ENCODE measurements at regions not wholly inside any gene's neighbourhood (a gene's known extent, or its start where the extent isn't known, plus 50 kb on each side); places are given as distances from the start of the nearest gene placed in this dataset.
"Not testable (repeated sequence)": the region's sequence is repeated elsewhere in the genome, so short reads cannot be mapped to it uniquely, and the experiment has no call there.

- CTCF ChIA-PET = no interaction called here
- POLR2A ChIA-PET = no interaction called here
- DNase-seq (ENCODE audit: extremely low spot score) = no peak
- TF ChIP-seq ARNT (IDR thresholded peaks at IDR 0.05) (no peak), BHLHE40 (IDR thresholded peaks at IDR 0.05; ENCODE audit: borderline replicate concordance) (no peak), PKNOX1 (IDR thresholded peaks at IDR 0.05) (no peak), SUZ12 (IDR thresholded peaks at IDR 0.05) (no peak), FOXA1 (IDR thresholded peaks at IDR 0.05) (no peak), FOXK2 (IDR thresholded peaks at IDR 0.05) (no peak), TARDBP (IDR thresholded peaks at IDR 0.05) (no peak), CTBP1 (IDR thresholded peaks at IDR 0.05; ENCODE audit: borderline replicate concordance) (no peak), ZNF384 (IDR thresholded peaks at IDR 0.05) (no peak), SP1 (IDR thresholded peaks at IDR 0.05) (no peak)
Observed at GRCh38 chr4:83917572-83917971, 381.7 kb downstream of the GPAT3 start.

- CTCF ChIA-PET = interaction anchor here (0.6 to 0.7 kb wide), 2 partner anchors 205 to 344 kb away, joined by 3 read pairs; no protein-coding TSS in a partner anchor
Observed at GRCh38 chr4:83910693-83911092, 374.8 kb downstream of the GPAT3 start.

GRCh38 chr4:83906561-83906960 is 370.7 kb downstream of the GPAT3 start:
- POLR2A ChIA-PET = no interaction called here

More at GRCh38 chr4:83910693-83911092, 374.8 kb downstream of the GPAT3 start:
- DNase-seq (ENCODE audit: extremely low spot score) = no peak
- POLR2A ChIA-PET = no interaction called here
- TF ChIP-seq ARNT (IDR thresholded peaks at IDR 0.05) = no peak
- TF ChIP-seq CTBP1 (IDR thresholded peaks at IDR 0.05; ENCODE audit: borderline replicate concordance) = no peak
- TF ChIP-seq BHLHE40 (IDR thresholded peaks at IDR 0.05; ENCODE audit: borderline replicate concordance) = no peak
- TF ChIP-seq ELF4 (IDR thresholded peaks at IDR 0.05) = no peak
- TF ChIP-seq ZNF384 (IDR thresholded peaks at IDR 0.05) = no peak
- TF ChIP-seq SUZ12 (IDR thresholded peaks at IDR 0.05) = no peak
- TF ChIP-seq NFRKB (IDR thresholded peaks at IDR 0.05) = no peak
- TF ChIP-seq TARDBP (IDR thresholded peaks at IDR 0.05) = no peak
- TF ChIP-seq PKNOX1 (IDR thresholded peaks at IDR 0.05) = no peak
- no peak for TF ChIP-seq SP1 (IDR thresholded peaks at IDR 0.05)
- TF ChIP-seq LEF1 (IDR thresholded peaks at IDR 0.05; ENCODE audit: borderline replicate concordance) = no peak
- no peak for TF ChIP-seq HDGF (IDR thresholded peaks at IDR 0.05; ENCODE audit: borderline replicate concordance)
- no peak for TF ChIP-seq FOXA1 (IDR thresholded peaks at IDR 0.05)

GRCh38 chr4:83905952-83906351 is 370.0 kb downstream of the GPAT3 start:
- POLR2A ChIA-PET = no interaction called here
- TF ChIP-seq SUZ12 (IDR thresholded peaks at IDR 0.05) = no peak
- TF ChIP-seq ZNF384 (IDR thresholded peaks at IDR 0.05) = no peak
- TF ChIP-seq FOXA1 (IDR thresholded peaks at IDR 0.05) = no peak
- TF ChIP-seq LEF1 (IDR thresholded peaks at IDR 0.05; ENCODE audit: borderline replicate concordance) = no peak
- TF ChIP-seq FOXK2 (IDR thresholded peaks at IDR 0.05) = no peak
- TF ChIP-seq HDGF (IDR thresholded peaks at IDR 0.05; ENCODE audit: borderline replicate concordance) = no peak
- no peak for TF ChIP-seq L3MBTL2 (conservative IDR thresholded peaks at IDR 0.05)
- peak; percentile 8 for DNase-seq (ENCODE audit: extremely low spot score)
- CTCF ChIA-PET = no interaction called here

More at GRCh38 chr4:83906561-83906960, 370.7 kb downstream of the GPAT3 start:
- TF ChIP-seq FOXM1 (IDR thresholded peaks at IDR 0.05; ENCODE audit: borderline replicate concordance) (no peak), NFRKB (IDR thresholded peaks at IDR 0.05) (no peak), CTBP1 (IDR thresholded peaks at IDR 0.05; ENCODE audit: borderline replicate concordance) (no peak), FOXK2 (IDR thresholded peaks at IDR 0.05) (no peak), LEF1 (IDR thresholded peaks at IDR 0.05; ENCODE audit: borderline replicate concordance) (no peak), ELF4 (IDR thresholded peaks at IDR 0.05) (no peak), PKNOX1 (IDR thresholded peaks at IDR 0.05) (no peak), ARNT (IDR thresholded peaks at IDR 0.05) (no peak), TARDBP (IDR thresholded peaks at IDR 0.05) (no peak), SP1 (IDR thresholded peaks at IDR 0.05) (no peak), L3MBTL2 (conservative IDR thresholded peaks at IDR 0.05) (no peak), SUZ12 (IDR thresholded peaks at IDR 0.05) (no peak), ZNF384 (IDR thresholded peaks at IDR 0.05) (no peak)
- DNase-seq (ENCODE audit: extremely low spot score) = no peak
- CTCF ChIA-PET = no interaction called here

- DNase-seq (ENCODE audit: extremely low spot score); CTCF ChIA-PET; POLR2A ChIA-PET: not testable (repeated sequence)
Observed at GRCh38 chr4:83903740-83904139, 367.8 kb downstream of the GPAT3 start.

- no peak for TF ChIP-seq HDGF (IDR thresholded peaks at IDR 0.05; ENCODE audit: borderline replicate concordance)
- TF ChIP-seq BHLHE40 (IDR thresholded peaks at IDR 0.05; ENCODE audit: borderline replicate concordance) = no peak
- no peak for TF ChIP-seq ELF4 (IDR thresholded peaks at IDR 0.05)
- TF ChIP-seq SUZ12 (IDR thresholded peaks at IDR 0.05) = no peak
- TF ChIP-seq TARDBP (IDR thresholded peaks at IDR 0.05) = no peak
- TF ChIP-seq FOXK2 (IDR thresholded peaks at IDR 0.05) = no peak
- TF ChIP-seq LEF1 (IDR thresholded peaks at IDR 0.05; ENCODE audit: borderline replicate concordance) = no peak
- no peak for TF ChIP-seq FOXA1 (IDR thresholded peaks at IDR 0.05)
- TF ChIP-seq NFRKB (IDR thresholded peaks at IDR 0.05) = no peak
- TF ChIP-seq CTBP1 (IDR thresholded peaks at IDR 0.05; ENCODE audit: borderline replicate concordance) = no peak
- TF ChIP-seq L3MBTL2 (conservative IDR thresholded peaks at IDR 0.05) = no peak
- TF ChIP-seq ARNT (IDR thresholded peaks at IDR 0.05) = no peak
- TF ChIP-seq ZNF384 (IDR thresholded peaks at IDR 0.05) = no peak
- TF ChIP-seq SP1 (IDR thresholded peaks at IDR 0.05) = no peak
- no peak for TF ChIP-seq PKNOX1 (IDR thresholded peaks at IDR 0.05)
- no peak for TF ChIP-seq FOXM1 (IDR thresholded peaks at IDR 0.05; ENCODE audit: borderline replicate concordance)
- ChIA-PET CTCF (no interaction called here), POLR2A (no interaction called here)
- no peak for DNase-seq (ENCODE audit: extremely low spot score)
Observed at GRCh38 chr4:83894831-83895230, 358.9 kb downstream of the GPAT3 start.
